Adrenal gland (tissue), 9 donors: ENCODE measurements at regions not wholly inside any gene's neighbourhood (a gene's known extent, or its start where the extent isn't known, plus 50 kb on each side); places are given as distances from the start of the nearest gene placed in this dataset.

ENCODE experiments used
- DNase-seq, 7 donors: peaks; one replicate each; pipeline ENCODE4 v3.0.0-alpha.2; 2019 to 2020
- H3K27ac ChIP-seq, 5 donors: fragments of 200-600 bp; sonication (generic) in 4 of 5; 1 replicate in 3 of 5; 2 replicates in 2 of 5; pipeline versions ENCODE4 v1.5.1 to v1.8.0; 2016 to 2020; ENCODE audit warnings: mild to moderate bottlenecking in 1 of 5
- H3K27me3 ChIP-seq: fragments of 200-600 bp; 2 replicates; pipeline ENCODE4 v1.8.0; 2021
- H3K36me3 ChIP-seq, 2 donors: fragments of 200-600 bp; replicated peaks in 1 of 2; 1 replicate in 1 of 2; 2 replicates in 1 of 2; pipeline versions ENCODE4 v1.5.1 to v1.8.0; 2018 to 2022
- H3K4me1 ChIP-seq, 2 donors: fragments of 200-600 bp; replicated peaks in 1 of 2; 1 replicate in 1 of 2; 2 replicates in 1 of 2; pipeline versions ENCODE4 v1.5.1 to v1.8.0; 2018 to 2021
- H3K4me3 ChIP-seq, 4 donors: fragments of 200-600 bp; sonication (generic) in 3 of 4; one replicate each; pipeline ENCODE4 v1.5.1; 2016 to 2018
- H3K9me3 ChIP-seq, 3 donors: fragments of 200-600 bp; sonication (generic) in 1 of 3; replicated peaks in 1 of 3; 1 replicate in 2 of 3; 2 replicates in 1 of 3; pipeline versions ENCODE4 v1.5.1 to v1.8.0; 2016 to 2021
- POLR2A ChIP-seq, 2 donors: fragments of 450-650 bp; IDR thresholded peaks; one replicate each; pipeline ENCODE4 v1.6.1; 2017; ENCODE audit warnings: antibody characterized with exemption in 2 of 2, mild to moderate bottlenecking in 2 of 2, moderate library complexity in 1 of 2
- WGBS, 4 donors: extraction: QIAGEN DNeasy Blood & Tissue Kit in 2 of 4; methylation state at CpG; one replicate each; pipeline versions ENCODE4 v1.1.5 to v1.1.7; 2013 to 2017; 5-methylcytosine and 5-hydroxymethylcytosine counted together
- intact Hi-C, 2 donors: fragments of 100-400 bp; cut with DNase I; formaldehyde crosslinking; loops; one replicate each; pipeline versions ENCODE4 v1.14.1 to v1.15.0; 2022 to 2023
- TF ChIP-seq, protein P1 (sequence below), 6 experiments: fragments of 450-650 bp in 4 of 6; fragments of 200-600 bp in 2 of 6; sonication (generic) in 1 of 6; IDR thresholded peaks; 1 replicate in 5 of 6; 2 replicates in 1 of 6; pipeline versions ENCODE4 v1.5.1 to v1.8.0; 2016 to 2021; ENCODE audit warnings: antibody characterized with exemption in 6 of 6, mild to moderate bottlenecking in 2 of 6, moderate library complexity in 1 of 6
- donor health status: healthy with polysubstance abuse.
- donor health status: Bipolar disorder and iron deficiency.
- donor health status: DM: yes; HTN: yes; CAD: no.
- donor health status: DM: no; HTN: no; CAD: no.
- donor health status: DM: no; HTN: no; CAD: no.

- Histone ChIP-seq H3K4me1 (no peaks in the 10 kb centered on the region), H3K4me3 (no peak overlapping the region), H3K36me3 (no peaks in the 10 kb centered on the region), H3K27ac (no peak overlapping the region), H3K27me3 (no peaks in the 10 kb centered on the region), H3K9me3 (no peaks in the 10 kb centered on the region)
- 82 to 88% (median 87%) methylated on average over 7 to 14 of the region's 14 CpGs for WGBS, 4 donors
- TF ChIP-seq, protein P1, sequence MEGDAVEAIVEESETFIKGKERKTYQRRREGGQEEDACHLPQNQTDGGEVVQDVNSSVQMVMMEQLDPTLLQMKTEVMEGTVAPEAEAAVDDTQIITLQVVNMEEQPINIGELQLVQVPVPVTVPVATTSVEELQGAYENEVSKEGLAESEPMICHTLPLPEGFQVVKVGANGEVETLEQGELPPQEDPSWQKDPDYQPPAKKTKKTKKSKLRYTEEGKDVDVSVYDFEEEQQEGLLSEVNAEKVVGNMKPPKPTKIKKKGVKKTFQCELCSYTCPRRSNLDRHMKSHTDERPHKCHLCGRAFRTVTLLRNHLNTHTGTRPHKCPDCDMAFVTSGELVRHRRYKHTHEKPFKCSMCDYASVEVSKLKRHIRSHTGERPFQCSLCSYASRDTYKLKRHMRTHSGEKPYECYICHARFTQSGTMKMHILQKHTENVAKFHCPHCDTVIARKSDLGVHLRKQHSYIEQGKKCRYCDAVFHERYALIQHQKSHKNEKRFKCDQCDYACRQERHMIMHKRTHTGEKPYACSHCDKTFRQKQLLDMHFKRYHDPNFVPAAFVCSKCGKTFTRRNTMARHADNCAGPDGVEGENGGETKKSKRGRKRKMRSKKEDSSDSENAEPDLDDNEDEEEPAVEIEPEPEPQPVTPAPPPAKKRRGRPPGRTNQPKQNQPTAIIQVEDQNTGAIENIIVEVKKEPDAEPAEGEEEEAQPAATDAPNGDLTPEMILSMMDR (IDR thresholded peaks at IDR 0.05), result no peak
- no peak for TF ChIP-seq POLR2A (IDR thresholded peaks at IDR 0.05)
- intact Hi-C loops, result no loop called here
- peak in 4 of 7 donors; percentile 7 to 41 (median 11) for DNase-seq
Measured at GRCh38 chr2:128450211-128451024, 131.8 kb upstream of the HS6ST1 start.

DNA sequence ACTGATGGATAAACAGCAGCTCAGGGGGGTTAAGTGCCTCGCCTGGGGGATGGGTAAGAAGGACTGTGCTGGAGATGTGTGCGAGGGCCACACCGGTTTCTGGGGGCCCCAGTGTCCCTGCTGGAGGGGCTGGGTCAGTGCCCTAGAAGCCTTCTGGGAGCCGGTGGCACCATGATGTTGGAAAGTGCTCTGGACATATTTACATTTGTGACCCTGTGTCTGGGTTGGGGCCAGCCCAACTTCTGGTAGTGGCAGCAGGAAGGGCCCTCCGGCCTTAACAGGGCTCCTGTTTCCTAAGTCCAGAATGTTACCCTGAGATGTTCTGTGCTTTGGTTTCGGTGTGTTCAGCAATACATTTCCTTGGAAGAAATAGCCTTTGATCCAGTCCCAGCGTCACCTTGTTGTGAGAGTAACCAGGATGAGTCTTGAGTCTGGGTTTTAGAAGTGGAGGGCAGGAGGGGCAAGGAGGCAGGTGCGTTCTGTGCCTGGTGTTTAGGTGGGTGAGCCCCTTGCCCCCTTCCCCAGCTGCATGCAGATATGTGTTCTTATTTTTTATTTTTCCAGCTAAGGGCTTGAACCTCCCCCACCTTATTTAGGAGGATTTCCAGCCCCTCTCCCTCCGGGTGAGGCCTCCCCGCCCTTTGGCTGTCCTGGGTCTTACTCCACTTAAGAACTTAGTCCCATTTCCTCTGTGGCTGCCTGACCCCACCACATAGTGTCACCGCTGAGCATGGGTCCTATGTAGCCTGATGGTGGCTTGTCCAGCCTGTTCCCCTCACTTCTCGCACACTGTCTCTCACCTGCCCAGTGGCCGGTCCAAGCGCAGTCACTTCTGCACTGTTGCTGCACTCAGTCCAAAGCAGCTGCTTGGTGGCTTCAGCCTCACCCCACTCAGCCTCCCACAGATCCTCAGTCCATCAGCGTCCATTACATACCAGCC is 132.7 kb upstream of the HS6ST1 start:
- 86 to 98% (median 94%) methylated on average over 11 to 15 of the region's 15 CpGs for WGBS, 4 donors
- Histone ChIP-seq H3K27ac (no peak overlapping the region), H3K27me3 (no peaks in the 10 kb centered on the region), H3K4me1 (no peaks in the 10 kb centered on the region), H3K9me3 (no peaks in the 10 kb centered on the region), H3K4me3 (no peak overlapping the region), H3K36me3 (no peaks in the 10 kb centered on the region)
- intact Hi-C loops, result no loop called here
- TF ChIP-seq, protein P1 (IDR thresholded peaks at IDR 0.05), result no peak
- no peak for TF ChIP-seq POLR2A (IDR thresholded peaks at IDR 0.05)
- peak in 4 of 7 donors; percentile 6 to 30 (median 10) for DNase-seq

- H3K36me3 ChIP-seq, result no peaks in the 10 kb centered on the region
- intact Hi-C loops, result no loop called here
- no peaks in the 10 kb centered on the region for H3K27me3 ChIP-seq
- no peaks in the 10 kb centered on the region for H3K4me1 ChIP-seq
- peak in 1 of 7 donors; percentile 1 for DNase-seq
- no peaks in the 10 kb centered on the region for H3K9me3 ChIP-seq
- WGBS, 4 donors, result 89 to 100% (median 93%) methylated on average over 1 of the region's 1 CpG
- H3K27ac ChIP-seq, result no peak overlapping the region
- H3K4me3 ChIP-seq, result no peak overlapping the region
- TF ChIP-seq POLR2A (IDR thresholded peaks at IDR 0.05), result no peak
- TF ChIP-seq, protein P1 (IDR thresholded peaks at IDR 0.05), result no peak
Measured at GRCh38 chr2:128452024-128452411, 133.3 kb upstream of the HS6ST1 start.
